GM19372 (cell line): ENCODE measurements at regions not wholly inside any gene's neighbourhood (a gene's known extent, or its start where the extent isn't known, plus 50 kb on each side); places are given as distances from the start of the nearest gene placed in this dataset.
"Not testable (repeated sequence)": the region's sequence is repeated elsewhere in the genome, so short reads cannot be mapped to it uniquely, and the experiment has no call there.

Experiments used
- ATAC-seq: cut with Tn5 transposase; IDR thresholded peaks from one replicate; pipeline ENCODE4 v1.9.1; 2021; ENCODE audit warnings: mild to moderate bottlenecking, low read depth, moderate library complexity; ENCODE audit not compliant: unreplicated experiment

DNA sequence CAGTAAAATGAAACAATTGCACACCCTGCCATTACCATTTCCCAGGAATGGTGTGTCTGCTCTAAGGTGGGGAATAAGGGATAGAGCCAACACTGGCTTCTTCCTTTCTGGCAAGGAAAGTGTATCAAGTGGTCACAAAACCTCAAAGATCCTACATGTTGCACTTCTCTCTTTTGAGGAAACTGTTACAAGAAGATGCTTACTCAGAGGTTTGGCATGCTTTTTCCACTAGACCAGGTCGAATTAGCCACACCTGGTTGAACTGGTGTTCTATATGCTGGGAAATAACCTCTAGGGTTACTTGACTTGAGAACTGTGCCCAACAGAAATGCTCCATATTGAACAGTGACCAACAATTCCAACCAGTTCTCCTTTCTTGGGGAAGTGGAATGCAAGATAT, 102.9 kb downstream of the LRRN1 start:
- ATAC-seq = no peak

DNA sequence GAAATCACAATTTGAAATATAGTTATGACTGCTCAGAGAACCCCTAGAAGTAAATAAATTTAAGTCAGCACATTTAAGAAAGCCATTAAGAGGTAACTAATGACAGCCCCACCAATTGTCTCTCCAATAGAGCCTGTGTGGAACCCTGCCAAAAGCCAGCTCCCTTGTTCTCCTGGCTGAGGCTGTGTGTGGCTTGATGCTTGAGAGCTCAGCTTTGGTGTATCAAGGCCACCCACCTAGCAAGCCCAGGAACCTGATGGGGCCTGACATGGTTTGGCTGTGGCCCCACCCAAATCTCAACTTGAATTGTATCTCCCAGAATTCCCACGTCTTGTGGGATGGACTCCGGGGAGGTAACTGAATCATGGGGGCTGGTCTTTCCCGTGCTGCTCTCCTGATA, 106.9 kb downstream of the LRRN1 start:
- ATAC-seq = no peak

DNA sequence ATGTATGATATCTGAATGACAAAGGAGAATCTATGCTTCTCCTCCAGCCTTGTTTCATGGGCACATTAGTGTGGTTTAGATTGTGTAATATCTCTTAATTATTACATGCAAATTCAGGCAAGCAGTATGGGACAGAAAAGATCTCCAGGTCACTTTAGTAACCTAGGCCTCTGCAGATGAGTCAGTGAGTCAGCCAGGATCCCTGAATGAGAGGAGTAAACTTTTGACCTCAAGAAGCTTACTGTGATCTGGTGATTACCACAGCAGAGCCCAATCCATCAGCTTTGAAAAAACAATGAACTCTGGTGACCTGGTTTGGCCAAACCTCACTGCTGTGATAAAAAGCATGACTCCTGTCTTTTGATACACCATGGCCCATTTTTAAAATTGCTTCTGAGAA, 107.8 kb downstream of the LRRN1 start:
- ATAC-seq = no peak

DNA sequence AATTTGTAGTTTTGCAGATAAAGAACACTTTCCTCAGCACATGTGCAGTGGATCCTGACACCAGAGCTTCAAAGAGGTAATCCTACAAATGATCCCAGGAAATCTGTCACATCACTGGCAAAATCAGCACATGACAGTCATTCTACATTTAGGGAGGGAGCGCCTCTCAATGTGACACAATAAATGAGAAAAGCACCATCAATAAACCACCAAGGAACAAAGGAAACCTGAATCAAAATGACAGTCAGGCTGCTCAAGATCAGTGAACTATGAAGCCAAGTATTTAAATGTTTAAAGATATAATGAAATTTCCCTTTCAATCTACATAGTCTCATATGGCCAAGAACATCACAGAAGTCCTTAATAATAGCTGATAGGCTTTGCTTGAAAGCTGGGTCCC, 119.5 kb downstream of the LRRN1 start:
- ATAC-seq = no peak

DNA sequence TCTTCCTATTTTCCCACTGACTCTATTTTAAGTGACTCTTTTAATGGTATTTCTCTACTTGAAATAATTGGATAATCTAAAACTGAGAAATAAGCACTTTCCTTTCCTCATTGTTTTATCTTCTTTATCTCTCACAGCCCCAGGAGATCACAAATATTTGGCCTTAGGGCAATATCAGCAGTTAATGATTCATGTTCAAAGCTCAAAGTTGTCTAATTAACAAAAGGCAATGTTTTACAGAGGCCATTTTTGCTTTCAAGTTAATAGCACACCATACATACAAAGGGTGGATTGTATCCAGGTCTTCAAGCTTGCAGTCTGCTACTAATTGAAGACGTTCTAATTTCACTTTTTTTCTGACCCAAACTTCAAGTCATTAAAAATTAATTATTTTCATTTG, 120.1 kb downstream of the LRRN1 start:
- ATAC-seq = no peak

DNA sequence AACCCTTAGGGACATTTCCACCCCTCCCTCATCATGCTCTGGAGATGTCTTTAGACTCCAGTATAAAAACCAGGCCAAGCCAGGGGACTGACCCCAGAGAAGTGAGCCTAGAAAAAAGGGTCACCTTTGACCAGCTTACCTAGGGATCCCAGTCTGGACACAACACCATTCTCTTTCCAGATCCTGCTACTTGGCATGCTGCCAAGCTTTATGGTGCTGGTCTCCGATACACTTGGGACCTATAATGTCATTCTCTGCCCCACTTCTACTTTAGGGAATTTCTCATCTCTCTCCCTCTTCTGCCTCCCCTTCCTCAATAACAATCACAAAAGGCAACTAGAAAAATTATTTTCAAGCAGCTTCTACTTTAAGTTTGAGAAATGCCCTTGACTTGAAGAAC, 124.4 kb downstream of the LRRN1 start:
- no peak for ATAC-seq

DNA sequence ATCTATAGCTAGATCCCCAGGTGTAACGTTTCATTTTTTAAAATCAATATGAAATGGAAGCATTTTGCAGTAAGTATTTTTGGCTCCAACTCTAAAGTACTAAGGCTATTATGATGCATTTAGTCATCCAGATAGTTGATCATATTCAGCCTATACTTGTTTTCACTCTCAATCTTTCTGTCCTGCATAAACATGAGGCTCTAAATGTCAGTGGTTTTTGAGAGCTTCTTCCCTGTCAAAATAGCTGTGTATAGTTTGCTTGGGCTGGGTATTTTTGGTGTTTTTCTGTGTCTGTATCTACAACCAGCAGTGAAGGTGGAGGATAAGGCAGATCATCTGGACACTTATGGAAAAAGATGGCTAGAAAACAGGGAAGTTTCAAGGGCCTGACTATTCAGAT, 128.0 kb downstream of the LRRN1 start:
- no peak for ATAC-seq

DNA sequence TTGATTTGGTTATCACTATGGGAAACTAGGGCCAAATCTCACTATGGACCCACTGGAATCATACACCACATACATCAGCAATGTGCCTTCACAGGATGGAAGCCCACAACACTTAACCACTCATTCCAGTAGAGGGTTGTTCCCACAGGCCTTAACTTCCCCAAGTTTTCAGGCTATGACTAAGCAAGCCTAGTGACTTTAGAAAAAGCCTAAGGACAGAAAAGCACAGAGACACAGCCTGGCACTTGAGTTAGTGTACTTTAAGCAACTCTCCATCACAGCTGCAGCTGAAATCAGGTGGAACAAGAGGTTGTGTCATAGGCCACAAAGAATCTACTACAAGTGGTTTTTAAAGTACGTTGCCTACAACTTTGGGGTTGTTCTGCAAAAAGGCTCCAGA, 128.7 kb downstream of the LRRN1 start:
- no peak for ATAC-seq

DNA sequence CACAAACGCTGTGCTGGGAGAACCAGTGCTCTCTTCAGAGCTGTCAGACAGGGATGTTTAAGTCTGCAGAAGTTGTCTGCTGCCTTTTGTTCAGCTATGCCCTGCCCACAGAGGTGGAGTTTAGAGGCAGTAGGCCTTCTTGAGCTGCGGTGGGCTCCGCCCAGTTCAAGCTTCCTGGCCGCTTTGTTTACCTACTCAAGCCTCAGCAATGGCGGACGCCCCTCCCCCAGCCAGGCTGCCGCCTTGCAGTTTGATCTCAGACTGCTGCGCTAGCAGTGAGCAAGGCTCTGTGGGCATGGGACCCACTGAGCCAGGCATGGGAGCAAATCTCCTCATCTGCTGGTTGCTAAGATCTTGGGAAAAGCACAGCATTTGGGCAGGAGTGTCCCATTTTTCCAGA, 142.1 kb downstream of the LRRN1 start:
- ATAC-seq = not testable (repeated sequence)

DNA sequence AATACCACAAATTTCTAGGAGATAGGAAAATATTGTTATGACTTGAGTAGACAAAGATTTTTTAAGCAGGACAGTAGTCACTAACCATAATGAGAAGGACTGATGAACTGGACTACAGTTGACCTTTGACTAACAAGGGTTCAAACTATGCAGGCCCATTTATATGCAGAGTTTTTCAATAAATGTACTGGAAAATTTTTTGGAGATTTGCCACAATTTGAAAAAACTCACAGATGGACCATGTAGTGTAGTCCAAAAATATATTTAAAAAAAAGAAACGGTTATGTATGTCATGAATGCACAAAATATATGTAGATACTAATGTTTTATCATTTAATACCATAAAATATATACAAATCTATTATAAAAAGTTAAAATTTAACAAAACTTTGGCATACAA, 151.8 kb downstream of the LRRN1 start:
- no peak for ATAC-seq

DNA sequence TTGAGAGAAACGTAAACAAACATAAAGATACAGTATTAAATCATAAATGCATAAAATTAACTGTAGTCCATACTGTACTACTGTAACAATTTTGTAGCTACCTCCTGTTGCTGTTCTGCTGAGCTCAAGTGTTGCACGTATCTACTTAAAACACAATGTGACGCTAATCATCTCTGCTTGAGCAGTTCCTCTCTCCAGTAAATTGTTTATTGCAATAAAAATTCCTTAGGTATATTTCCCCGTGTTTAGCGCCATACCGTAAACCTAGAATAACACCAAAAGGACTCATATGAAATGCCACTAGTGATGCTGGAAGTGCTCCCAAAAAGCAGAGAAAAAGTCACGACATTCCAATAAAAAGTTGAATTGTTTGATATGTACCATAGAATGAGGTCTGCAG, 152.3 kb downstream of the LRRN1 start:
- no peak for ATAC-seq

DNA sequence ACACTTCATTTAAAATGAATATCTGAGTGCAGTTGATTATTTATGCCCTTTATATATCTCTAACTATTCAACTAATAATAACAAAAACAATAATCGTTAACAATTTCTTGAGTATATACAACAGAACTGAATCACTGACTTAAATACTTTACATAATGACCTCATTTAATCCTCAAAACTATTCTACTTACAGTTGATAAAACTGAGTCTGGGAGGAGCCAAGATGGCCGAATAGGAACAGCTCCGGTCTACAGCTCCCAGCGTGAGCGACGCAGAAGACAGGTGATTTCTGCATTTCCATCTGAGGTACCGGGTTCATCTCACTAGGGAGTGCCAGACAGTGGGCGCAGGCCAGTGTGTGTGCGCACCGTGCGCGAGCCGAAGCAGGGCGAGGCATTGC, 163.6 kb downstream of the LRRN1 start:
- not testable (repeated sequence) for ATAC-seq

DNA sequence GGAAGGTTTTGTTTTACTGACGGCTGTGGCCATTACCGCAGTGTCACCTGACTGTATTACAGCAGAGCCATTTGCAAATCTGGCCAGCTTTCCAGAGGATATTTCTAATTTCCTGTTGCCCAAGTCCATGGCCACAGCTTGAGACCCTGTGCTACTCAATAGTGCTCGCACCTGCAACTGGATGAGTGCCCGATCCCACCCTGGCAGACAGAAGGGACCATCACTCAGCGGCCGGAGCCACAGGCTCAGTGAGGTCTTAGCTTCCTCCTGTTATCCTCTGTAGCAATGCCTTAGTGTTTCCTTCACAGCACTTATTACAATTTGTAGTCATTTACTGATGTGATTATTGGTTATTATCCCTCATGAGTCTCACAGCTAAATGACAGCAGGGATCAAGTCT, 184.8 kb downstream of the LRRN1 start:
- no peak for ATAC-seq

DNA sequence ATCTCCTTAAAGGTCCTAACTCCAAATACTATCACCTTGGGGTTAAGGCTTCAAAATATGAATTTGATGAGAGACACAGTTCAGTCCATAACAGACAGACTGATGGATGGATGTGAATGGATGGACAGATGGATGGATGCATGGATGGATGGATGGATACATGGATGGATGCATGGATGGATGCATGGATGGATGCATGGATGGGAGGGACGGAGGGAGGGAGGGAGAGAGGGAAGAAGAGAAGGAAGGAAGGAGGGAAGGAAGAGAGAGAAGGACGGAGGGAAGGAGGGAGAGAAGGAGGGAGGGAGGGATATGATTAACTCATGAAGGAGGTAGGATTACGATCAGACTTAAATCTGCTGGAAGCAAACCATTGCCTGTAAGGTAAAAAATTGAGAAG, 192.4 kb downstream of the LRRN1 start:
- ATAC-seq = no peak

DNA sequence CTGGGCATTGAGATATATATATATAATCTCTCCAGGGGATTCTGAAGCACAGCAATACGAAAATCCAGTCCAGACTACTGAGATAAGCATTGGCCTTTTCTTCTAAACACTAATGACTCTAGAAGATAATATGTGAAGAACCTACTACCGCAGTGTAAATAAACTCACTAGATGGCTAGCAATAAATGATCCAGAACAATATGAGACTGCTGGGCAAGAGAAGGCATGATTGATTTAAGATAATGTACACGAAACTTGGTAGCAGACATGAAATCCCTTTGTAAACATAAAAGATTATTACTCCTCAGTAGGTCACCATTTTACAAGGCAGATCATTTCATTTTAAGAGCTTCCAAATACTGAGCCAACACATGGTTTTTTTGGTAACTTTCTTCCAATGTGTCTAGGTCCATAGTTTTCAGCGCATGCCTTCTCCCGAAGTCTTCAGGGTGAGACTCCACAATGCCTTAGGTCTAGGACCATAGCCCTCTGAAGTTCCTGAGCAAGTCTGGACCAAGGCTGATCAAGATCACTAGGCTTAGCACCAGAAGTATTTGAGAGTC, 193.2 kb downstream of the LRRN1 start:
- no peak for ATAC-seq

DNA sequence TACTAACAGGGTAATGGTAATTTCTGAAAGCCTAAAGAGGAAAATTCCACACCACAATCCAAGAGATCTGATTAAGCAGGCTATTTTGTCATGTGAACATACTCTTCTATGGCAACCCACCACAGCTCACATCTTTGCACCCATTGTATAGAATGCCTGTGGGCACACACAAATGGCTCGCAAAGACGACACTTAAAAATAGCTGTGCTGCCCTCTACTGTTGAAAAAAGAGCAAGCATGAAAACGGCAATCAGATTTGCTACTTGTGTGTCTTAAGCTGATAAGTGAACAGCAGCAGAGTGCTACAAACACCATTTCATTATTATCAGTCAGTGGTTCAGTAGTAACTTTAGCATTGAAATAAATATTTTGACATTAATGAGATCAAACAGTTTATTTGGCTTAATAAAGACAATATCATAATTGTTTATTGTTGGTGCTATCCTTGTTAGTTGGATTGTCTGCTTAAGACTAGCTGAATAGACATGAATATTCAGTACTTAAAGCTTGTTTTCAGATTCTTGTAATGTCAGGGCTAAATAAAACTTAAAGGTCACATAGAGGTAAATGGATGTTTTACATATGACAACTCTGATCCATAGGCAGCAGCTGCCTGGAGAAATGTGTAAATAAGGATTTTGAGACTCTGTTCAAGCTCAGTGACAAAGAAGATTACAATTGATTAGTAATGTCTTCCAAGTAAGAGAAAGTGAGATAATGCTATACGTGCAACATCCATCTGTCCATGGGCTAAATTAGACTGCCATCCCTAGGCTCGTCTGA, 199.1 kb downstream of the LRRN1 start:
- peak; percentile 93 for ATAC-seq

DNA sequence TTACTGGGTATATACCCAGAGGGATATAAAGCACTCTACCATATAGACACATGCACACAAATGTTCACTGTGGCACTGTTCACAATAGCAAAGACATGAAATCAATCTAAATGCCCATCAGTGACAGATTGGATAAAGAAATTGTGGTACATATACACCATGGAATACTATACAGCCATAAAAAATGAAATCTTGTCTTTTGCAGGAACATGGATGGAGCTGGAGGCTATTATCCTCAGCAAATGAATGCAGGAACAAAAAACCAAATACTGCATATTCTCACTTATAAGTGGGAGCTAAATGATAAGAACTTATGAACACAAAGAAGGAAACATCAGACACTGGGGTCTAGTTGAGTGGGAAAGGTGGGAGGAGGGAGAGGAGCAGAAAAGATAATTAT, 200.1 kb downstream of the LRRN1 start:
- ATAC-seq = not testable (repeated sequence)

DNA sequence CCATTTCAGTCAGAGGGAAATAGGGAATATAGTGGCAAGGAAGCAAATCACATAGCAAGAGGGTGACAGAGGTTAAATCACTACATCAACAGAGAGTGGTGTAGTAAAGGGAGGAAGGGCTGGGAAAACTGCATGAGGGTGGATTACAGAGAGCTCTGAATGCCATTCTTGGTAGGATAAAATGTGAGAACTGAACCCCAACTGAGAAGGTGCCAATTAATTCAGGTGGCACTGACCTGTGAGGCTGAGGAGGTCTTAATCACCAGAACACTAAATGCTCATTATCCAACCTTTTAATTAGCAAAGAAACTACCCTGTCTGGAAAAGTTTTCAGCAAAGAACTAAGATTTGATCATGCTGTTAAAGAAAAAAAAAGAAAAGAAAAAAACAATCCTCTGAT, 202.7 kb downstream of the LRRN1 start:
- no peak for ATAC-seq

DNA sequence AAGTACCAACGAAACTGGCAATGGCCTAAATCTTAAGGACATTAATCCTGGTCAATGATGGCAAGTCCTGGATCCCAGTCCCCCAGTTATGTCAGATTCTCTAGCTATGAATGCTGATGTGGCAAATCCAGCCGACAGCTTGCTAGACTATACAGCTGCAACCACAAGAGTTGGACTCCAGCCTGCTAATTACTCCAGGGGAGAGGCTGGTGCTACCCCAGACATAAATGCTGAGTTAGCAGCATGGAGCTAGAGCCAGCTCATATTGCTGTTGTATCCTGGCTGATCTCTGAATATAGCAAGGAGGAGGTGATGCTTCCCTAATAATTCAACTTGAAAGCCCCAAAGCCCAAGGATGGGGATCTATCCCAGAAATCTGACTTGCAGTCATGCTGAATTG, 207.1 kb downstream of the LRRN1 start:
- ATAC-seq = no peak

DNA sequence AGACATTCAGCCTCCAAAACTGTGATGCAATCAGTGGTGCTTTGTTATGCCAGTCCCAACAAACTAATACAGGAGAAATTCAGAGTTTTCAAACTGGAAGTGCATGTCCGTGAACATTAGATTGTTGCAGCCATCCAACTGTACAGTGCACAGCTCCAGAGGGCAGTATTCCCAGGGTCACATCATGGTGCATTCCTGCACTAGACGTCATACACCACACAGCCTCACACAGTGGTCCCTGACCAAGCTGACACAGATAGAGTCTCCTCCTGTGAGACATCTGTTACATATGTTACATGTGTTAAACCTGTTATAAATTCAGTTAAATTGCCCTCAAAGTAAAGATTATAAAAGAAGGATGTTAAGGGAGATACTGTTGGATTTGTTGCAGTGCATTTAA, 209.0 kb downstream of the LRRN1 start:
- no peak for ATAC-seq

DNA sequence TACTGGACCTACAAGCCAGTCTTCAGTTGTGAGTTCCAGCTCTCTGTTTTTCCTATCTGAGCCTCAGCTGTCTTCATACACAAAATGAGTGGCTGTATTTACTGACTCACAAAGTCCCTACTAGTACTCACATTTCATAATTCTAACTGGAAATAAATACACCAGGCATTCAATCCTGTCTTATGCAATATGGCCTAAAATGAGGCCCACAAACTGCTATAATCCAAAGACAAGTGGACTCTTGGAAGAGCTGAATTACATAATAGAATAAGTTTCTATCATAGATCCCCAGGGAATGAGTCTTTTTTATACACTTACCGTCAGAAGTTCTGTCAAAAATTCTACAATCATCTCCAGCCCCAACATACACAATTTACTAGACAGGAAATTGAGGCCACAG, 211.9 kb downstream of the LRRN1 start:
- no peak for ATAC-seq

DNA sequence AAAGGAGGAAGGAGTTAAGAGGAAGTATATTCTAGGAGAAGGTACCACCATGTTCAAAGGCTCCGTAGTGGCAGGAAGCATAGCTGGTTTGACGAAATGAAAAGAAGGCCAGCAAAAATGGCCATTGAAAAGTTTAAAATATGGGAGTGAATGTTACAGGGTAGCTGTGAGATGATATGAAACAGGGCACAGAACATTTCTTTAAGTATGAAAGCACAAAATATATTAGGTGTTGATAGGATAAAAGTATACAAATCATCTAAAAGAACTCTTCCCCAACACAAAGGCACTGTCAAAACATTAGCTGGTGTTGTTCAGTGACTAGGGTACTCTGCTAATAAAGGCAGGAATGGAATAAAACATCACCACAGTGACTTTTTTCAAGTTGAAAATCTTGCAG, 216.2 kb downstream of the LRRN1 start:
- ATAC-seq = no peak

DNA sequence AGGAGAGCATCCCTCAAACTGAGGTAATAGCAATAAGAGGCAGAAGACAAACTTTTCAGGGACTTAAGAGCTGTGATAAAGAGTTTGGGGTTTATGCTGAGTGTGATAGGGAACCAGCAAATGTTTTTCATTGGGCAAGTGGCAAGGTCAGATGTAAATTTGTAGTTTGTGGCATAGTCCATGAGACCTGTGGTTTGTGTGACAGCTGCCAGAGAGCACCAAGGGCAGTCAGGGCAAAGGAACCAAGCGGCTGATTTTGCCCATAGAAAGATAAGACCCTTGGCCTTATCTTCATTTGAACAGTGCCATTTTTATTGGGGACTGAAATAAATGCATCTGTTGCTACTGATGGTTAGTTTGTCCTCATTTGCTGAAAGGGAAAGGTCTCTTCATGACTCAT, 220.3 kb downstream of the LRRN1 start:
- no peak for ATAC-seq
